ENCODE measurements at regions not wholly inside any gene's neighbourhood (a gene's known extent, or its start where the extent isn't known, plus 50 kb on each side); places are given as distances from the start of the nearest gene placed in this dataset.

DNA sequence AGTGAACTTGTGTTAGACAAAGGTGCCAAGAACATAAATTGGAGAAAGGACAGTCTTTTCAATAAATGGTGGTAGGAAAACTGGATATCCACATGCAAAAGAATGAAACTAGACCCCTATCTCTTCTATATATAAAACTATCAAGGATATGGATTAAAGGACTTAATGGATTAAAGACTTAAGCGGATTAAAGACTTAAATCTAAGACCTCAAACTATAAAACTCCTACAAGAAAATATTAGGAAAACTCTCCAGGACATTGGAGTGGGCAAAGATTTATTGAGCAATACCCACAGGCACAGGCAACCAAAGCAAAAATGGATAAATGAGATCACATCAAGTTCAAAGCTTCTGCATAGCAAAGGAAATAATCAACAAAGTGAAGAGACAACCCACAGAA, 242.9 kb upstream of the MEOX2 start:
- no peak overlapping the region for H3K4me3 ChIP-seq (ENCODE audit: low read depth, low read length)
- TF ChIP-seq, protein P1, sequence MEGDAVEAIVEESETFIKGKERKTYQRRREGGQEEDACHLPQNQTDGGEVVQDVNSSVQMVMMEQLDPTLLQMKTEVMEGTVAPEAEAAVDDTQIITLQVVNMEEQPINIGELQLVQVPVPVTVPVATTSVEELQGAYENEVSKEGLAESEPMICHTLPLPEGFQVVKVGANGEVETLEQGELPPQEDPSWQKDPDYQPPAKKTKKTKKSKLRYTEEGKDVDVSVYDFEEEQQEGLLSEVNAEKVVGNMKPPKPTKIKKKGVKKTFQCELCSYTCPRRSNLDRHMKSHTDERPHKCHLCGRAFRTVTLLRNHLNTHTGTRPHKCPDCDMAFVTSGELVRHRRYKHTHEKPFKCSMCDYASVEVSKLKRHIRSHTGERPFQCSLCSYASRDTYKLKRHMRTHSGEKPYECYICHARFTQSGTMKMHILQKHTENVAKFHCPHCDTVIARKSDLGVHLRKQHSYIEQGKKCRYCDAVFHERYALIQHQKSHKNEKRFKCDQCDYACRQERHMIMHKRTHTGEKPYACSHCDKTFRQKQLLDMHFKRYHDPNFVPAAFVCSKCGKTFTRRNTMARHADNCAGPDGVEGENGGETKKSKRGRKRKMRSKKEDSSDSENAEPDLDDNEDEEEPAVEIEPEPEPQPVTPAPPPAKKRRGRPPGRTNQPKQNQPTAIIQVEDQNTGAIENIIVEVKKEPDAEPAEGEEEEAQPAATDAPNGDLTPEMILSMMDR (conservative IDR thresholded peaks at IDR 0.05; ENCODE audit: low read depth, low read length) = no peak
- DNase-seq (ENCODE audit: low read depth) = no peak

DNA sequence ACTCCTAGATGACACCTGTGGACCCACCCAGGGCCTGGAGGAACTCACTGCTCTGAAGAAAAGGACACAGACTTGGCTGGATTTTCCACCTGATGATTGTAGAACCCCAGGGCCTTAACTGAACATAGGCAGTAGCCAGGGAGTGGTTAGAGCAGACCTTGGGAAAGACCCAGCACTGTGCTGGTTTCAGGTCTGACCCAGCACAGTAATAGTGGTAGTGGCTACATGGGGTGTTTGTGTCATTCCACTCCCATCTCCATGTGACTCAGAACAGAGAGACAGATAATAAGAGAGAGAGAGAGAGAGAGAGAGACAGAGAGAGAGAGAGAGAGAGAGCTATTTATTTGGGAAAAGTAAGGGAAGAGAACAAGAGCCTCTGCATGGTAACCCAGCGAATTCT, 239.1 kb upstream of the MEOX2 start:
- DNase-seq (ENCODE audit: low read depth) = no peak
- TF ChIP-seq, protein P1 (conservative IDR thresholded peaks at IDR 0.05; ENCODE audit: low read depth, low read length) = no peak

GRCh38 chr7:15924910-15925309, 238.4 kb upstream of the MEOX2 start:
- TF ChIP-seq, protein P1 (conservative IDR thresholded peaks at IDR 0.05; ENCODE audit: low read depth, low read length) = no peak
- DNase-seq (ENCODE audit: low read depth) = no peak
- no peak overlapping the region for H3K4me3 ChIP-seq (ENCODE audit: low read depth, low read length)

More for the DNA sequence above, 239.1 kb upstream of the MEOX2 start:
- no peak overlapping the region for H3K4me3 ChIP-seq (ENCODE audit: low read depth, low read length)

DNA sequence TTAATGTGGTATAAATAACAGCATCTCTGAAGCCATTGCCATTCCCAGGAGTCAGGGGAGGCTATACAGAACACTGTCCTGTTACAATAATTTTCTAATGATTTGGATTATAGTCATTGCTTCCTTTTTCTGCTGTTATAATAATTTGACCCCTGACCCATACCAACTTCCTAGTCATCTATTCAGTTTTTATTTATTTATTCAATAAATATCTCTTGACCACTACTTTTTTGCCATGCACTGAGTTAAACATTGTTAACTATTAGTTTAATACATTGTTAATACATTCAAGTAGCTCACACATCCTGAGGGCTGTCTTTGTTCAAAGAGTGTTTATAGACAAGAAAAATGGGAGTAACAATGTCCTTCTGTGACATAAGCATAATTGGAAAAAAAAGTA, 235.5 kb upstream of the MEOX2 start:
- TF ChIP-seq, protein P1 (conservative IDR thresholded peaks at IDR 0.05; ENCODE audit: low read depth, low read length) = no peak
- H3K4me3 ChIP-seq (ENCODE audit: low read depth, low read length) = no peak overlapping the region
- DNase-seq (ENCODE audit: low read depth) = no peak

- TF ChIP-seq, protein P1 (conservative IDR thresholded peaks at IDR 0.05; ENCODE audit: low read depth, low read length) = no peak
- H3K4me3 ChIP-seq (ENCODE audit: low read depth, low read length) = no peak overlapping the region
- no peak for DNase-seq (ENCODE audit: low read depth)
Measured at GRCh38 chr7:15921576-15921975, 235.1 kb upstream of the MEOX2 start.

DNA sequence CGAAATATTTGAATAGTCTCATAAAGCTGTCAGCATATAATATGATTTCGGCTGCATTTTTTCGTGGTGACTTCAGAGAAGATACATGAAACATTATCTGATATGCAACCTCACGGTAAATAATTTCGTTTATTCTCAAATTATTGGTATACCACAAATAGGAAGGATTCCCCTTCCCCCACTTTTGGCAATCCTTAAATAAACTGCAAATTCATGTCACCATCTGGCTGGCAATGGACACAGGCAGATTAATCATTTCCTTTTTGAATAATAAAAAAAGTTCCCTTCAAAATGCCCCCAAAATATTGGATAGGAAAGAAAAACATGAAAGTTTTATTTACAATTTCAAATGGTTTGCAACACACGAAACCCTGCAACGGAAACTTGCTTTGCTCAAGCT, 234.5 kb upstream of the MEOX2 start:
- H3K4me3 ChIP-seq (ENCODE audit: low read depth, low read length) = no peak overlapping the region
- TF ChIP-seq, protein P1 (conservative IDR thresholded peaks at IDR 0.05; ENCODE audit: low read depth, low read length) = no peak
- DNase-seq (ENCODE audit: low read depth) = no peak

- TF ChIP-seq, protein P1 (conservative IDR thresholded peaks at IDR 0.05; ENCODE audit: low read depth, low read length) = no peak
- no peak for DNase-seq (ENCODE audit: low read depth)
- H3K4me3 ChIP-seq (ENCODE audit: low read depth, low read length) = no peak overlapping the region
Measured at GRCh38 chr7:15916681-15917380, 230.3 kb upstream of the MEOX2 start.
